Suprapubic skin (tissue), 4 donors: ENCODE measurements at regions not wholly inside any gene's neighbourhood (a gene's known extent, or its start where the extent isn't known, plus 50 kb on each side); places are given as distances from the start of the nearest gene placed in this dataset.

Source experiments
- DNase-seq, 2 donors: peaks; one replicate each; pipeline ENCODE4 v3.0.0-alpha.2; 2019; ENCODE audit warnings: low spot score in 2 of 2
- H3K27ac ChIP-seq: fragments of 200-600 bp; sonication (generic); one replicate; pipeline ENCODE4 v1.5.1; 2019
- H3K27me3 ChIP-seq: fragments of 200-600 bp; sonication (generic); one replicate; pipeline ENCODE4 v1.5.1; 2019
- H3K36me3 ChIP-seq: fragments of 200-600 bp; sonication (generic); one replicate; pipeline ENCODE4 v1.5.1; 2019
- H3K4me1 ChIP-seq: fragments of 200-600 bp; sonication (generic); one replicate; pipeline ENCODE4 v1.5.1; 2019
- H3K4me3 ChIP-seq: fragments of 200-600 bp; sonication (generic); one replicate; pipeline ENCODE4 v1.5.1; 2019; ENCODE audit warnings: mild to moderate bottlenecking
- H3K9me3 ChIP-seq: fragments of 200-600 bp; sonication (generic); one replicate; pipeline ENCODE4 v1.5.1; 2019
- EP300 ChIP-seq: sonication (generic); formaldehyde crosslinking; IDR thresholded peaks from one replicate; pipeline ENCODE4 v1.6.1; 2017; ENCODE audit warnings: antibody characterized with exemption
- POLR2A ChIP-seq, 2 donors: fragments of 450-650 bp; IDR thresholded peaks; one replicate each; pipeline ENCODE4 v1.6.1; 2017; ENCODE audit warnings: antibody characterized with exemption in 2 of 2, mild to moderate bottlenecking in 2 of 2, moderate library complexity in 2 of 2
- POLR2AphosphoS5 ChIP-seq, 3 donors: sonication (generic); formaldehyde crosslinking; IDR thresholded peaks; one replicate each; pipeline ENCODE4 v1.6.1; 2017; ENCODE audit warnings: antibody characterized with exemption in 3 of 3
- WGBS: methylation state at CpG from one replicate; pipeline ENCODE4 v1.1.5; 2018; 5-methylcytosine and 5-hydroxymethylcytosine counted together
- TF ChIP-seq, protein P1 (sequence below), 2 donors: fragments of 200-600 bp in 1 of 2; fragments of 450-650 bp in 1 of 2; sonication (generic) in 1 of 2; IDR thresholded peaks; one replicate each; pipeline ENCODE4 v1.5.1; 2016 to 2019; ENCODE audit warnings: antibody characterized with exemption in 2 of 2, mild to moderate bottlenecking in 1 of 2, moderate library complexity in 1 of 2

DNA sequence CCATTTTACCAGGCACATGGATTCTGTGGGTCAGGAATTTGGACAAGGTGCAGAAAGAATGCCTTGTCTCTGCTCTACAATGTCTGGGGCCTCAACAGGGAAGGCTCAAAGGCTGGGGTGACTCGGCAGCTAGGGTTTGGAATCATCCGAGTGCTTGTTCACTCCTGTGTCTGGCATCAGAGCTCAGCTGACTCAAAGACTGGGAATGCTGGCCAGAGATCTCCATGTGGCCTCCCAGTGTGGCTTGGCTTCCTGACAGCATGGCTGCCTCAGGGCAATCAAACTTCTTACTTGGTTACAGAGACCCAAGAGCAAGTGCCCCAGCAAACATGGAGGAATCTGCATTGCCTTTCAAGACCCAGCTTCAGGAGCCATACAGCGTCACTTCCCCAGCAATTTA is 110.5 kb downstream of the TOMM20 start:
- no peaks in the 10 kb centered on the region for H3K36me3 ChIP-seq
- WGBS, result 41% methylated on average over 3 of the region's 3 CpGs
- H3K4me3 ChIP-seq, result no peak overlapping the region
- H3K4me1 ChIP-seq, result peaks cover 12% of the 10 kb centered on the region
- TF ChIP-seq, protein P1, sequence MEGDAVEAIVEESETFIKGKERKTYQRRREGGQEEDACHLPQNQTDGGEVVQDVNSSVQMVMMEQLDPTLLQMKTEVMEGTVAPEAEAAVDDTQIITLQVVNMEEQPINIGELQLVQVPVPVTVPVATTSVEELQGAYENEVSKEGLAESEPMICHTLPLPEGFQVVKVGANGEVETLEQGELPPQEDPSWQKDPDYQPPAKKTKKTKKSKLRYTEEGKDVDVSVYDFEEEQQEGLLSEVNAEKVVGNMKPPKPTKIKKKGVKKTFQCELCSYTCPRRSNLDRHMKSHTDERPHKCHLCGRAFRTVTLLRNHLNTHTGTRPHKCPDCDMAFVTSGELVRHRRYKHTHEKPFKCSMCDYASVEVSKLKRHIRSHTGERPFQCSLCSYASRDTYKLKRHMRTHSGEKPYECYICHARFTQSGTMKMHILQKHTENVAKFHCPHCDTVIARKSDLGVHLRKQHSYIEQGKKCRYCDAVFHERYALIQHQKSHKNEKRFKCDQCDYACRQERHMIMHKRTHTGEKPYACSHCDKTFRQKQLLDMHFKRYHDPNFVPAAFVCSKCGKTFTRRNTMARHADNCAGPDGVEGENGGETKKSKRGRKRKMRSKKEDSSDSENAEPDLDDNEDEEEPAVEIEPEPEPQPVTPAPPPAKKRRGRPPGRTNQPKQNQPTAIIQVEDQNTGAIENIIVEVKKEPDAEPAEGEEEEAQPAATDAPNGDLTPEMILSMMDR (IDR thresholded peaks at IDR 0.05), result no peak
- TF ChIP-seq EP300, result no peak
- no peak for TF ChIP-seq POLR2AphosphoS5 (IDR thresholded peaks at IDR 0.05)
- TF ChIP-seq POLR2A (IDR thresholded peaks at IDR 0.05), result no peak
- DNase-seq, result no peak
- H3K9me3 ChIP-seq, result no peaks in the 10 kb centered on the region
- H3K27me3 ChIP-seq, result no peaks in the 10 kb centered on the region
- peak overlapping the region; percentile 29 for H3K27ac ChIP-seq

- no peaks in the 10 kb centered on the region for H3K27me3 ChIP-seq
- no peaks in the 10 kb centered on the region for H3K9me3 ChIP-seq
- H3K27ac ChIP-seq, result peak overlapping the region; percentile 29
- H3K4me1 ChIP-seq, result peaks cover 12% of the 10 kb centered on the region
- H3K36me3 ChIP-seq, result no peaks in the 10 kb centered on the region
- no peak for DNase-seq
- TF ChIP-seq POLR2AphosphoS5 (IDR thresholded peaks at IDR 0.05), result no peak
- TF ChIP-seq POLR2A (IDR thresholded peaks at IDR 0.05), result no peak
- TF ChIP-seq EP300, result no peak
- TF ChIP-seq, protein P1 (IDR thresholded peaks at IDR 0.05), result no peak
- no peak overlapping the region for H3K4me3 ChIP-seq
- 70% methylated on average over 2 of the region's 2 CpGs for WGBS
Measured at GRCh38 chr1:235017719-235018118, 110.9 kb downstream of the TOMM20 start.

GRCh38 chr1:235017191-235017590 is 111.4 kb downstream of the TOMM20 start:
- no peaks in the 10 kb centered on the region for H3K9me3 ChIP-seq
- no peak for TF ChIP-seq POLR2A (IDR thresholded peaks at IDR 0.05)
- TF ChIP-seq, protein P1 (IDR thresholded peaks at IDR 0.05), result no peak
- TF ChIP-seq POLR2AphosphoS5 (IDR thresholded peaks at IDR 0.05), result no peak
- TF ChIP-seq EP300, result no peak
- no peaks in the 10 kb centered on the region for H3K36me3 ChIP-seq
- H3K27ac ChIP-seq, result no peak overlapping the region
- DNase-seq, result no peak
- peaks cover 17% of the 10 kb centered on the region for H3K4me1 ChIP-seq
- H3K27me3 ChIP-seq, result no peaks in the 10 kb centered on the region
- H3K4me3 ChIP-seq, result no peak overlapping the region
- 86% methylated on average over 4 of the region's 4 CpGs for WGBS

DNA sequence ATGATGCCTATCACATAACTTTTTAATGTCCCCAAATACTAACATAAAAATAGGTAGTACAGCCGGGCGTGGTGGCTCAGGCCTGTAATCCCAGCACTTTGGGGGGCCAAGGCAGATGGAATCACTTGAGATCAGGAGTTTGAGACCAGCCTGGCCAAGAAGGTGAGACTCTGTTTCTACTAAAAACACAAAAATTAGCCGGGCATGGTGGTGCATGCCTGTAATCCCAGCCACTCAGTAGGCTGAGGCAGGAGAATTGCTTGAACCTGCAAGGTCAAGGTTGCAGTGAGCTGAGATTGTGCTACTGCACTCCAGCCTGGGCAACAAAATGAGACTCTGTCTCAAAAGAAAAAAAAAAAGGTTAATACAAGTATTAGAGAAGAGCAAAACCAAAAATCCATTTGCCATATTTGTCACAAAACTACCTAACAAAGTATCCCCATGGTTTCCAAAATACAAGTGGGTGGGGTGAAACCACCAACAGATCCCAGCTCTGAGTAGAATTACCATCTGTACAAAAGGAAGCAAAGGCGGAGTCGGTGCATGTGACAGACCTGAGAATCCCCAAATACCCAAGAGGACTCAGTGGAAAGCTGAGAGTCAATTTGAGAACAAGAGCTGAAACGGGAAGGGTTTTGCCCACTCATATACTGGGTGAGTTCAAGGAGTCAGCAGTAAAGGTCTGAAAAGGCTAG is 113.2 kb downstream of the TOMM20 start:
- TF ChIP-seq, protein P1 (IDR thresholded peaks at IDR 0.05), result no peak
- TF ChIP-seq EP300 (no peak), POLR2AphosphoS5 (IDR thresholded peaks at IDR 0.05) (no peak), POLR2A (IDR thresholded peaks at IDR 0.05) (no peak)

GRCh38 chr1:235014756-235015155 is 113.9 kb downstream of the TOMM20 start:
- Histone ChIP-seq H3K27ac (no peak overlapping the region), H3K4me1 (peaks cover 16% of the 10 kb centered on the region), H3K36me3 (no peaks in the 10 kb centered on the region), H3K4me3 (no peak overlapping the region), H3K9me3 (no peaks in the 10 kb centered on the region), H3K27me3 (no peaks in the 10 kb centered on the region)
- WGBS, result 95% methylated on average over 2 of the region's 2 CpGs
- TF ChIP-seq, protein P1 (IDR thresholded peaks at IDR 0.05), result no peak
- TF ChIP-seq EP300, result no peak
- DNase-seq, result peak; percentile 15 to 28

More for the DNA sequence above, 113.2 kb downstream of the TOMM20 start:
- H3K27me3 ChIP-seq, result no peaks in the 10 kb centered on the region
- DNase-seq, result peak; percentile 44 to 48
- no peaks in the 10 kb centered on the region for H3K36me3 ChIP-seq
- H3K27ac ChIP-seq, result no peak overlapping the region
- no peak overlapping the region for H3K4me3 ChIP-seq
- no peaks in the 10 kb centered on the region for H3K9me3 ChIP-seq
- H3K4me1 ChIP-seq, result peaks cover 16% of the 10 kb centered on the region
- 79% methylated on average over 6 of the region's 6 CpGs for WGBS
